Body of pancreas (tissue), 4 donors: ENCODE measurements at regions not wholly inside any gene's neighbourhood (a gene's known extent, or its start where the extent isn't known, plus 50 kb on each side); places are given as distances from the start of the nearest gene placed in this dataset.

Source experiments
- CTCF ChIP-seq, 7 experiments: fragments of 450-650 bp in 4 of 7; fragments of 200-600 bp in 3 of 7; sonication (generic) in 3 of 7; IDR thresholded peaks; one replicate each; pipeline ENCODE4 v1.5.1; 2016 to 2019; ENCODE audit warnings: antibody characterized with exemption in 7 of 7
- POLR2A ChIP-seq, 3 donors: fragments of 450-650 bp; IDR thresholded peaks; one replicate each; pipeline ENCODE4 v1.6.1; 2016; ENCODE audit warnings: antibody characterized with exemption in 3 of 3, mild to moderate bottlenecking in 2 of 3

GRCh38 chr9:99732715-99733114 lies 89.0 kb upstream of the NR4A3 start:
- no peak for TF ChIP-seq CTCF (IDR thresholded peaks at IDR 0.05)
- TF ChIP-seq POLR2A (IDR thresholded peaks at IDR 0.05), result no peak
